ENCODE measurements at regions not wholly inside any gene's neighbourhood (a gene's known extent, or its start where the extent isn't known, plus 50 kb on each side); places are given as distances from the start of the nearest gene placed in this dataset.

GRCh38 chr4:11587797-11588196 is 159.1 kb upstream of the HS3ST1 start:
- Histone ChIP-seq H3K4me1 (ENCODE audit: control insufficient read depth, insufficient read depth, low read length) (no peaks in the 10 kb centered on the region), H3K27ac (ENCODE audit: extremely low read depth, low read depth, low read length) (no peak overlapping the region), H3K36me3 (ENCODE audit: control insufficient read depth in 2 of 2, insufficient read depth in 1 of 2, low read length in 2 of 2) (no peaks in the 10 kb centered on the region), H3K4me3 (ENCODE audit: low read depth, low read length) (no peak overlapping the region), H3K9me3 (ENCODE audit: control insufficient read depth, insufficient read depth, low read depth, low read length) (no peaks in the 10 kb centered on the region)
- TF ChIP-seq ELK4 (IDR thresholded peaks at IDR 0.05; ENCODE audit: borderline replicate concordance, low read depth, low read length): no peak
- no peak for TF ChIP-seq ZSCAN18 (tag by site-specific recombination; IDR thresholded peaks at IDR 0.05)
- TF ChIP-seq KLF7 (tag by site-specific recombination; IDR thresholded peaks at IDR 0.05; ENCODE audit: borderline replicate concordance): no peak
- no peak for TF ChIP-seq ZNF629 (tag by site-specific recombination; IDR thresholded peaks at IDR 0.05)
- no peak for TF ChIP-seq ZNF610 (tag by site-specific recombination; IDR thresholded peaks at IDR 0.05; ENCODE audit: borderline replicate concordance)
- no peak for TF ChIP-seq ZNF132 (tag by site-specific recombination; IDR thresholded peaks at IDR 0.05; ENCODE audit: borderline replicate concordance)
- TF ChIP-seq ZNF37A (tag by site-specific recombination; IDR thresholded peaks at IDR 0.05): no peak
- TF ChIP-seq ZNF416 (tag by site-specific recombination; IDR thresholded peaks at IDR 0.05): no peak
- TF ChIP-seq SALL2 (tag by site-specific recombination; IDR thresholded peaks at IDR 0.05; ENCODE audit: borderline replicate concordance): no peak
- no peak for TF ChIP-seq PATZ1 (tag by site-specific recombination; IDR thresholded peaks at IDR 0.05)
- TF ChIP-seq ZNF792 (tag by site-specific recombination; IDR thresholded peaks at IDR 0.05): no peak
- ChIA-PET POLR2A (no interaction called here), CTCF (no interaction called here)

- Histone ChIP-seq H3K4me1 (ENCODE audit: control insufficient read depth, insufficient read depth, low read length) (no peaks in the 10 kb centered on the region), H3K36me3 (ENCODE audit: control insufficient read depth in 2 of 2, insufficient read depth in 1 of 2, low read length in 2 of 2) (no peaks in the 10 kb centered on the region), H3K27ac (ENCODE audit: extremely low read depth, low read depth, low read length) (no peak overlapping the region), H3K9me3 (ENCODE audit: control insufficient read depth, insufficient read depth, low read depth, low read length) (no peaks in the 10 kb centered on the region), H3K4me3 (ENCODE audit: low read depth, low read length) (no peak overlapping the region)
- TF ChIP-seq ZNF138 (tag by site-specific recombination; IDR thresholded peaks at IDR 0.05; ENCODE audit: borderline replicate concordance) (no peak), ZNF404 (tag by site-specific recombination; IDR thresholded peaks at IDR 0.05) (no peak), ZNF558 (tag by site-specific recombination; IDR thresholded peaks at IDR 0.05) (no peak), ZNF311 (tag by site-specific recombination; IDR thresholded peaks at IDR 0.05; ENCODE audit: borderline replicate concordance) (no peak), ZNF76 (tag by site-specific recombination; IDR thresholded peaks at IDR 0.05; ENCODE audit: borderline replicate concordance, low read depth) (no peak), ZNF433 (tag by site-specific recombination; IDR thresholded peaks at IDR 0.05; ENCODE audit: low read depth) (no peak)
- ChIA-PET POLR2A (no interaction called here), CTCF (no interaction called here)
Observed at GRCh38 chr4:11585506-11585905, 156.8 kb upstream of the HS3ST1 start.

- TF ChIP-seq KLF9 (tag by site-specific recombination; IDR thresholded peaks at IDR 0.05; ENCODE audit: low read depth): no peak
- POLR2A ChIA-PET: no interaction called here
- Histone ChIP-seq H3K27ac (ENCODE audit: extremely low read depth, low read depth, low read length) (no peak overlapping the region), H3K4me3 (ENCODE audit: low read depth, low read length) (no peak overlapping the region), H3K4me1 (ENCODE audit: control insufficient read depth, insufficient read depth, low read length) (no peaks in the 10 kb centered on the region), H3K36me3 (ENCODE audit: control insufficient read depth in 2 of 2, insufficient read depth in 1 of 2, low read length in 2 of 2) (no peaks in the 10 kb centered on the region), H3K9me3 (ENCODE audit: control insufficient read depth, insufficient read depth, low read depth, low read length) (no peaks in the 10 kb centered on the region)
- CTCF ChIA-PET: no interaction called here
Observed at GRCh38 chr4:11568511-11568910, 139.8 kb upstream of the HS3ST1 start.
